Neural cell (in vitro differentiated cells): ENCODE measurements at regions not wholly inside any gene's neighbourhood (a gene's known extent, or its start where the extent isn't known, plus 50 kb on each side); places are given as distances from the start of the nearest gene placed in this dataset.

Experiments used
- H2AFZ ChIP-seq: fragments of 200-600, 300-800 bp; sonication (generic), shearing (Covaris generic); 2 replicates; pipeline ENCODE4 v1.6.0; 2014; ENCODE audit warnings: low read depth, mild to moderate bottlenecking, antibody characterized with exemption, low read length, moderate library complexity
- H3F3A ChIP-seq: fragments of 200-600 bp; shearing (Covaris generic); 2 replicates; pipeline ENCODE4 v1.6.1; 2016; ENCODE audit warnings: mild to moderate bottlenecking, moderate library complexity, mixed read lengths, antibody characterized with exemption, low read length; ENCODE audit not compliant: insufficient read depth, poor library complexity, severe bottlenecking
- H3K27ac ChIP-seq: fragments of 200-600, 300-800 bp; sonication (generic), shearing (Covaris generic); 2 replicates; pipeline ENCODE4 v1.5.1; 2014; ENCODE audit warnings: mild to moderate bottlenecking, low read length, moderate library complexity
- H3K27me3 ChIP-seq: fragments of 300-800, 200-600 bp; sonication (generic), shearing (Covaris generic); 2 replicates; pipeline ENCODE4 v1.6.0; 2014; ENCODE audit warnings: mild to moderate bottlenecking, low read depth, low read length, moderate library complexity; ENCODE audit not compliant: insufficient read depth
- H3K36me3 ChIP-seq: fragments of 300-800, 200-600 bp; sonication (generic), shearing (Covaris generic); 2 replicates; pipeline ENCODE4 v1.5.1; 2014; ENCODE audit warnings: mild to moderate bottlenecking, antibody characterized with exemption, low read length, moderate library complexity; ENCODE audit not compliant: insufficient read depth
- H3K4me2 ChIP-seq: fragments of 300-800, 200-600 bp; sonication (generic), shearing (Covaris generic); 2 replicates; pipeline ENCODE4 v1.6.0; 2014; ENCODE audit warnings: mild to moderate bottlenecking, low read length
- H3K4me3 ChIP-seq: fragments of 300-800, 200-600 bp; sonication (generic), shearing (Covaris generic); 2 replicates; pipeline ENCODE4 v1.5.1; 2014; ENCODE audit warnings: mild to moderate bottlenecking, low read length, moderate library complexity
- H3K79me2 ChIP-seq: fragments of 200-600 bp; shearing (Covaris generic); replicated peaks from 2 replicates; pipeline ENCODE4 v1.6.0; 2014; ENCODE audit warnings: mild to moderate bottlenecking, low read length, moderate library complexity; ENCODE audit not compliant: insufficient read depth
- H3K9ac ChIP-seq: fragments of 300-800, 200-600 bp; sonication (generic), shearing (Covaris generic); 2 replicates; pipeline ENCODE4 v1.6.1; 2016; ENCODE audit warnings: mild to moderate bottlenecking, low read length, mixed read lengths
- H3K9me2 ChIP-seq: fragments of 200-600 bp; shearing (Covaris generic); 2 replicates; pipeline ENCODE4 v1.6.1; 2016; ENCODE audit warnings: mild to moderate bottlenecking, low read length, mixed read lengths; ENCODE audit not compliant: insufficient read depth
- H3K9me3 ChIP-seq: fragments of 200-600, 300-800 bp; sonication (generic), shearing (Covaris generic); 2 replicates; pipeline ENCODE4 v1.6.1; 2016; ENCODE audit warnings: mild to moderate bottlenecking, mixed run types, low read length, moderate library complexity, mixed read lengths
- H4K20me1 ChIP-seq: fragments of 200-600 bp; shearing (Covaris generic); 2 replicates; pipeline ENCODE4 v1.6.1; 2016; ENCODE audit warnings: mild to moderate bottlenecking, mixed run types; ENCODE audit not compliant: insufficient read depth
- CTCF ChIP-seq: fragments of 450-650 bp; IDR thresholded peaks from 2 replicates; pipeline ENCODE4 v1.5.1; 2014; ENCODE audit warnings: antibody characterized with exemption, mild to moderate bottlenecking, moderate library complexity; ENCODE audit not compliant: poor library complexity, severe bottlenecking
- EP300 ChIP-seq: fragments of 450-650 bp; conservative IDR thresholded peaks from 2 replicates; pipeline ENCODE4 v1.6.1; 2014; ENCODE audit warnings: antibody characterized with exemption, mild to moderate bottlenecking, moderate library complexity; ENCODE audit not compliant: poor library complexity, severe bottlenecking
- EZH2 ChIP-seq: fragments of 200-600, 300-800 bp; shearing (Covaris generic), sonication (generic); IDR thresholded peaks from 2 replicates; pipeline ENCODE4 v1.6.1; 2014; ENCODE audit warnings: antibody characterized with exemption, low read length, borderline replicate concordance, mild to moderate bottlenecking; ENCODE audit not compliant: insufficient read depth, poor library complexity, severe bottlenecking
- MXI1 ChIP-seq: fragments of 450-650 bp; conservative IDR thresholded peaks from 2 replicates; pipeline ENCODE4 v1.6.1; 2014; ENCODE audit warnings: antibody characterized with exemption, mild to moderate bottlenecking; ENCODE audit not compliant: poor library complexity, severe bottlenecking
- POLR2AphosphoS5 ChIP-seq: IDR thresholded peaks from 2 replicates; pipeline ENCODE4 v1.6.1; 2012
- RAD21 ChIP-seq: fragments of 450-650 bp; conservative IDR thresholded peaks from 2 replicates; pipeline ENCODE4 v1.6.1; 2014; ENCODE audit warnings: antibody characterized with exemption, mild to moderate bottlenecking, moderate library complexity
- REST ChIP-seq: IDR thresholded peaks from 2 replicates; pipeline ENCODE4 v1.6.1; 2012; ENCODE audit warnings: borderline replicate concordance
- SMC3 ChIP-seq: fragments of 450-650 bp; conservative IDR thresholded peaks from 2 replicates; pipeline ENCODE4 v1.6.1; 2014; ENCODE audit warnings: antibody characterized with exemption, mild to moderate bottlenecking, moderate library complexity; ENCODE audit not compliant: poor library complexity
- TAF1 ChIP-seq: IDR thresholded peaks from 2 replicates; pipeline ENCODE4 v1.6.1; 2012; ENCODE audit warnings: low read depth

DNA sequence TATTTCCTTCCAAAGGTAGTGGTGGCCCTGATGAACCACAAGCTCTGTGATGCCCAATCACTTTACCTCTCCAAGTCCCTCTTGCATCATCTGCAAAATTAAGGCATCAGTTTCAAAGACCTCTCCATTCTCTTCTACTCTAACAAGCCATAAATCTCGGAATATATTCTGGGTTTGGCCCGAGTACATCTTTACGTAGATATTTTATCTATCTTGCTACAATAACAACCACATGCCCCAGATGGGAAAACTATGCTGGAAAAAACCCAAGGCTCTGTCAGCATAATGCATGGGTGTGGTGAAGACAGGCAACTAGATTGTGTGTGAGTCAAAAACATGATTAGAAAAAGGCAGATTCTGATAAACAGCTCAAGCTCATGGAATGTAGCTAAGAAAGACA is 228.2 kb upstream of the BLID start:
- Histone ChIP-seq H3K27me3 (no peaks in the 10 kb centered on the region), H3K79me2 (no peaks in the 10 kb centered on the region), H3K27ac (no peak overlapping the region), H3K9ac (no peak overlapping the region), H3F3A (no peaks in the 10 kb centered on the region), H3K9me3 (no peaks in the 10 kb centered on the region), H2AFZ (no peak overlapping the region), H3K9me2 (no peaks in the 10 kb centered on the region), H3K4me3 (no peak overlapping the region), H4K20me1 (no peaks in the 10 kb centered on the region), H3K4me2 (no peak overlapping the region), H3K36me3 (no peaks in the 10 kb centered on the region)
- no peak for TF ChIP-seq CTCF
- TF ChIP-seq TAF1, result no peak
- no peak for TF ChIP-seq SMC3
- TF ChIP-seq REST, result no peak
- TF ChIP-seq POLR2AphosphoS5, result no peak
- TF ChIP-seq EP300, result no peak
- TF ChIP-seq RAD21, result no peak
- no peak for TF ChIP-seq EZH2
- TF ChIP-seq MXI1, result no peak

DNA sequence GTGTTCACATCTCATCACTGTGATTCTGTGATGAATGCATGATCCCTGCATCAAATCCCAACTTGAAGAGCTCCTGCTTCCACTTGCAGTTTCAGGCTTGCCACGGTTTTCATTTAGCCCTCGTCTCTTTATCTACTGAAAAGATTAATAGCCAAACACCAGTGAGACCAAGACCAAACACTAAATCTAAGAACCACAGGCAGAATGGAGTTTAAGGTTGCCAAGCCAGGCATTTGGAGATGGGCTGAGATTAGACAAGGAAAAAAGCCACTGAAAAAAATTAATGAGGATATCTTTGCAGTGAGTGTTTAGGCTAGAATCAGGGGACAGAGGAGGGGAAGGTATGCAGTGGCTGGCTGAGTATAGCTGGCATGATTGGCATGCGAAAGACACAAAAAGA is 227.2 kb upstream of the BLID start:
- H3K27me3 ChIP-seq, result no peaks in the 10 kb centered on the region
- no peaks in the 10 kb centered on the region for H3K9me3 ChIP-seq
- TF ChIP-seq RAD21 (no peak), POLR2AphosphoS5 (no peak), EP300 (no peak)
- no peak overlapping the region for H3K27ac ChIP-seq
- H3F3A ChIP-seq, result no peaks in the 10 kb centered on the region
- no peak overlapping the region for H3K4me2 ChIP-seq
- no peaks in the 10 kb centered on the region for H3K9me2 ChIP-seq
- H3K9ac ChIP-seq, result no peak overlapping the region
- H4K20me1 ChIP-seq, result no peaks in the 10 kb centered on the region
- no peak overlapping the region for H2AFZ ChIP-seq
- H3K4me3 ChIP-seq, result no peak overlapping the region
- no peaks in the 10 kb centered on the region for H3K36me3 ChIP-seq
- no peaks in the 10 kb centered on the region for H3K79me2 ChIP-seq

- Histone ChIP-seq H3K36me3 (no peaks in the 10 kb centered on the region), H3K9ac (no peak overlapping the region), H3F3A (no peaks in the 10 kb centered on the region), H3K9me3 (no peaks in the 10 kb centered on the region), H3K4me2 (no peak overlapping the region), H3K27ac (no peak overlapping the region), H4K20me1 (no peaks in the 10 kb centered on the region), H3K79me2 (no peaks in the 10 kb centered on the region), H3K4me3 (no peak overlapping the region), H3K27me3 (no peaks in the 10 kb centered on the region), H3K9me2 (no peaks in the 10 kb centered on the region), H2AFZ (no peak overlapping the region)
- no peak for TF ChIP-seq EP300
- TF ChIP-seq MXI1, result no peak
- TF ChIP-seq EZH2, result no peak
- no peak for TF ChIP-seq POLR2AphosphoS5
- TF ChIP-seq REST, result no peak
- no peak for TF ChIP-seq SMC3
- no peak for TF ChIP-seq RAD21
- TF ChIP-seq CTCF, result no peak
- TF ChIP-seq TAF1, result no peak
These were observed 226.2 kb upstream of the BLID start for GRCh38 chr11:122342089-122342744.
